Keratinocyte (primary cell): ENCODE measurements at regions not wholly inside any gene's neighbourhood (a gene's known extent, or its start where the extent isn't known, plus 50 kb on each side); places are given as distances from the start of the nearest gene placed in this dataset.

Experiments used
- DNase-seq: peaks from one replicate; pipeline ENCODE4 v3.0.0-alpha.2; 2011; ENCODE audit warnings: low read depth, missing footprints, low spot score
- FAIRE-seq: peaks from 2 replicates; lab custom pipeline; 2011; peaks lifted over from hg19 to GRCh38; lab: Jason Lieb, UNC
- H2AFZ ChIP-seq: 2 replicates; pipeline ENCODE4 v1.6.0; 2012; ENCODE audit warnings: low read length, control low read depth, inconsistent platforms; ENCODE audit not compliant: control insufficient read depth
- H3K27ac ChIP-seq: 2 replicates; pipeline ENCODE4 v1.5.1; 2011; ENCODE audit warnings: low read length; ENCODE audit not compliant: control insufficient read depth, insufficient read depth
- H3K27me3 ChIP-seq: 3 replicates; pipeline ENCODE4 v1.6.0; 2011; ENCODE audit warnings: low read length; ENCODE audit not compliant: control insufficient read depth, insufficient read depth; ENCODE audit errors: extremely low read depth
- H3K36me3 ChIP-seq, 2 experiments: 2 replicates in 1 of 2; 3 replicates in 1 of 2; pipeline ENCODE4 v1.5.1; 2011; ENCODE audit warnings: low read length in 2 of 2, mild to moderate bottlenecking in 1 of 2; ENCODE audit not compliant: control insufficient read depth in 2 of 2, insufficient read depth in 2 of 2; ENCODE audit errors: extremely low read depth in 1 of 2
- H3K4me1 ChIP-seq: 3 replicates; pipeline ENCODE4 v1.5.1; 2011; ENCODE audit warnings: low read length; ENCODE audit not compliant: control insufficient read depth, insufficient read depth; ENCODE audit errors: extremely low read depth
- H3K4me2 ChIP-seq: 3 replicates; pipeline ENCODE4 v1.6.0; 2011; ENCODE audit warnings: low read depth, low read length; ENCODE audit not compliant: control insufficient read depth, insufficient read depth; ENCODE audit errors: extremely low read depth
- H3K4me3 ChIP-seq, 3 experiments: fragments of 200-600 bp in 1 of 3; sonication (generic) in 1 of 3; 2 replicates in 2 of 3; 3 replicates in 1 of 3; pipeline ENCODE4 v1.5.1; 2011 to 2016; ENCODE audit warnings: low read length in 3 of 3, mild to moderate bottlenecking in 3 of 3, control low read depth in 2 of 3, inconsistent platforms in 1 of 3, low read depth in 1 of 3, mixed read lengths in 1 of 3, mixed run types in 1 of 3, moderate library complexity in 1 of 3; ENCODE audit not compliant: control insufficient read depth in 2 of 3, insufficient read depth in 2 of 3; ENCODE audit errors: extremely low read depth in 1 of 3
- H3K79me2 ChIP-seq: 2 replicates; pipeline ENCODE4 v1.6.0; 2012; ENCODE audit warnings: low read length; ENCODE audit not compliant: control insufficient read depth, insufficient read depth
- H3K9ac ChIP-seq: 3 replicates; pipeline ENCODE4 v1.6.0; 2011; ENCODE audit warnings: low read length; ENCODE audit not compliant: control insufficient read depth, insufficient read depth; ENCODE audit errors: extremely low read depth
- H3K9me1 ChIP-seq: 3 replicates; pipeline ENCODE4 v1.6.0; 2011; ENCODE audit warnings: low read length; ENCODE audit not compliant: control insufficient read depth, insufficient read depth; ENCODE audit errors: extremely low read depth
- H3K9me3 ChIP-seq: 2 replicates; pipeline ENCODE4 v1.5.1; 2012; ENCODE audit warnings: low read depth, low read length; ENCODE audit not compliant: control insufficient read depth
- H4K20me1 ChIP-seq: 3 replicates; pipeline ENCODE4 v1.6.0; 2011; ENCODE audit warnings: low read length; ENCODE audit not compliant: control insufficient read depth, insufficient read depth; ENCODE audit errors: extremely low read depth
- EZH2 ChIP-seq: IDR thresholded peaks from one replicate; pipeline ENCODE4 v1.6.1; 2012; ENCODE audit warnings: inconsistent platforms, mild to moderate bottlenecking, low read length, moderate library complexity
- dilution Hi-C: fragments of 300-500 bp; cut with MboI; formaldehyde crosslinking; loops from one replicate; pipeline ENCODE4 v1.7.0; 2020; ENCODE audit warnings: low sequenced_read_pairs; ENCODE audit not compliant: extremely low pct_ligation_motif_present
- TF ChIP-seq, protein P1 (sequence below), 3 experiments: IDR thresholded peaks in 1 of 3; conservative IDR thresholded peaks in 1 of 3; optimal IDR thresholded peaks in 1 of 3; 2 replicates in 2 of 3; 3 replicates in 1 of 3; pipeline versions ENCODE3 to v1.5.1; 2011; ENCODE audit warnings: low read length in 3 of 3, mild to moderate bottlenecking in 3 of 3, moderate library complexity in 2 of 3, control low read depth in 1 of 3, inconsistent platforms in 1 of 3; ENCODE audit not compliant: insufficient read depth in 2 of 3; ENCODE audit errors: extremely low read depth in 1 of 3

DNA sequence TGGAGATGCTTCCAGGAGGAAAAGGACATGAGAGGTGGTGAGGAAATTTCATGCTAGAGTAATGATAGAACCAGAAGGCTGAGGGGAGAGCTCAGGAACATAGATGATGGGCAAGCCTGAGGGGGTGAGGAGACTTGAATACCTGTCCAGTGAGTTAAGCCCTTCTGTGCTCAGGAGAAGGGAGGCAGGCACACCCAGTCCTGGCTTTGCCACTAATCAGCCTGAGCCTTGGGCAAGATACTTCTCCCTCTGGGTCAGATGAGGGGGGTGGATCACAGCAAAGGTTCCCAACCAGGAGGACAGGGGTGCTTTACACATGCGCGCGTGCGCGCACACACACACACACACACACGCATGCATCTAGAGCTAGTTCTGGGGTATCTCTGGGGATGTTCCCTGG lies 60.5 kb upstream of the KCNK12 start:
- Histone ChIP-seq H4K20me1 (no peaks in the 10 kb centered on the region), H3K9me3 (no peaks in the 10 kb centered on the region), H3K27me3 (no peaks in the 10 kb centered on the region), H3K9ac (no peak overlapping the region), H3K9me1 (no peaks in the 10 kb centered on the region), H3K27ac (no peak overlapping the region), H2AFZ (no peak overlapping the region), H3K36me3 (no peaks in the 10 kb centered on the region), H3K4me3 (no peak overlapping the region), H3K79me2 (no peaks in the 10 kb centered on the region), H3K4me2 (peak overlapping the region; percentile 10), H3K4me1 (peaks cover 12% of the 10 kb centered on the region)
- no peak for TF ChIP-seq EZH2
- TF ChIP-seq, protein P1, sequence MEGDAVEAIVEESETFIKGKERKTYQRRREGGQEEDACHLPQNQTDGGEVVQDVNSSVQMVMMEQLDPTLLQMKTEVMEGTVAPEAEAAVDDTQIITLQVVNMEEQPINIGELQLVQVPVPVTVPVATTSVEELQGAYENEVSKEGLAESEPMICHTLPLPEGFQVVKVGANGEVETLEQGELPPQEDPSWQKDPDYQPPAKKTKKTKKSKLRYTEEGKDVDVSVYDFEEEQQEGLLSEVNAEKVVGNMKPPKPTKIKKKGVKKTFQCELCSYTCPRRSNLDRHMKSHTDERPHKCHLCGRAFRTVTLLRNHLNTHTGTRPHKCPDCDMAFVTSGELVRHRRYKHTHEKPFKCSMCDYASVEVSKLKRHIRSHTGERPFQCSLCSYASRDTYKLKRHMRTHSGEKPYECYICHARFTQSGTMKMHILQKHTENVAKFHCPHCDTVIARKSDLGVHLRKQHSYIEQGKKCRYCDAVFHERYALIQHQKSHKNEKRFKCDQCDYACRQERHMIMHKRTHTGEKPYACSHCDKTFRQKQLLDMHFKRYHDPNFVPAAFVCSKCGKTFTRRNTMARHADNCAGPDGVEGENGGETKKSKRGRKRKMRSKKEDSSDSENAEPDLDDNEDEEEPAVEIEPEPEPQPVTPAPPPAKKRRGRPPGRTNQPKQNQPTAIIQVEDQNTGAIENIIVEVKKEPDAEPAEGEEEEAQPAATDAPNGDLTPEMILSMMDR (optimal IDR thresholded peaks at IDR 0.05 in 1 of 3, IDR thresholded peaks at IDR 0.05 in 1 of 3, conservative IDR thresholded peaks at IDR 0.05 in 1 of 3; ENCODE audit: extremely low read depth in 1 of 3, insufficient read depth in 2 of 3, low read length in 3 of 3): no peak
- FAIRE-seq (no peak), DNase-seq (peak; percentile 11)
- dilution Hi-C loops: no loop called here

DNA sequence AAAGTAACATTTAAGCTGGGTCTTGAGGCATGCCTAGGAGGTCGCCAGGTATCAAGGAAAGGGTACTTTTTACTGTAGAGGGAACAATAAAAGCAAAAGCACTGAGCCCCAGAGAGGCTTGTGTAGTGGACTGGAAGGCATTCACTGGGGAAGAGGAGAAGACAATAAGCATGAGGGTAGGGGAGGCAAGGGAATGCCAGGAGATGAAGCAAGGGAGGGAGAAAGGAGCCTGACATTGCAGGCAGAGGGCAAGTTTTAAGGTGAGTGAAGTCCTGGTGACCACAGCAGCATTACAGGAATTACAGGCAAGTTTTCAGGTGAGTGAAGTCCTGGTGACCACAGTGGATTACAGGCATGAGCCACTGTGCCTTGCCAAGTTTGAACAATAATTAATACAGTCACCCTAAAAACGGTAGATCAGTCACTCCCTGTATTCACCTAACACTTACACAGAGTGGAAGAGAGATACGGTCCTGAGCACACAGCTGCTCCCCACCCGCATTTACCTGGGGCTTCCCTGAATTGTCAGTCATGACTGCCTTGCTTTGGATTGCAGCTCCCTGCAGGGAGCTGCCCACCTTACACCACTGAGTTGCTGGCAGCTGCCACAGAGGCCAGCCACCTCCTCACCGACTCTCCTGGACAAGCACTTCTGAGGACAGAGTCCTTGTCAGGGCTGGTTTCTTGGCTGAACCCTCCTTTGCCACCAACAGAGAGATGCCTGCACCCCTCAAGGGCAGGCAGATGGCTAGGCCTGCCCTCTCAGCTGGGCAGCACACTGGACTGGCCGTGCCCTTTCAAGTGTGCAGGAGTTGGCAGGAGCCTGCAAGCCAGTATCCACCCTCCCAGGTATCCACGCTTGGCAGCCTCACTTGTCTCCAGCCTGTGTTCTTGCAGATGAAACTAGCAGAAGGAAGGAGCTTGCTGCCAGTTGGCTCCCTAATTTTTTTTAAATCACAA lies 59.0 kb upstream of the KCNK12 start:
- Histone ChIP-seq H3K9me1 (no peaks in the 10 kb centered on the region), H3K4me3 (no peak overlapping the region), H3K9ac (no peak overlapping the region), H3K79me2 (no peaks in the 10 kb centered on the region), H2AFZ (no peak overlapping the region), H4K20me1 (no peaks in the 10 kb centered on the region), H3K27me3 (no peaks in the 10 kb centered on the region), H3K9me3 (no peaks in the 10 kb centered on the region), H3K4me1 (peaks cover 12% of the 10 kb centered on the region), H3K36me3 (no peaks in the 10 kb centered on the region), H3K4me2 (no peak overlapping the region), H3K27ac (no peak overlapping the region)
- FAIRE-seq (no peak), DNase-seq (no peak)
- dilution Hi-C loops: no loop called here
- TF ChIP-seq, protein P1 (optimal IDR thresholded peaks at IDR 0.05 in 1 of 3, IDR thresholded peaks at IDR 0.05 in 1 of 3, conservative IDR thresholded peaks at IDR 0.05 in 1 of 3; ENCODE audit: extremely low read depth in 1 of 3, insufficient read depth in 2 of 3, low read length in 3 of 3): no peak
- TF ChIP-seq EZH2: no peak
